SJCRH30 (cell line): ENCODE measurements at regions not wholly inside any gene's neighbourhood (a gene's known extent, or its start where the extent isn't known, plus 50 kb on each side); places are given as distances from the start of the nearest gene placed in this dataset.

Experiments used
- DNase-seq, 2 experiments: peaks; one replicate each; pipeline ENCODE4 v3.0.0-alpha.2; 2015 to 2020
- H3K27ac ChIP-seq: fragments of 250-450 bp; sonication (Bioruptor Pico); 2 replicates; pipeline ENCODE4 v1.5.1; 2020; ENCODE audit warnings: mild to moderate bottlenecking, moderate library complexity
- H3K27me3 ChIP-seq: fragments of 250-450 bp; sonication (Bioruptor Pico); 2 replicates; pipeline ENCODE4 v1.5.1; 2020; ENCODE audit warnings: mild to moderate bottlenecking, moderate library complexity
- H3K36me3 ChIP-seq: fragments of 250-450 bp; sonication (Bioruptor Pico); 2 replicates; pipeline ENCODE4 v1.5.1; 2020; ENCODE audit warnings: mild to moderate bottlenecking, moderate library complexity
- H3K4me1 ChIP-seq: fragments of 250-450 bp; sonication (Bioruptor Pico); 2 replicates; pipeline ENCODE4 v1.5.1; 2020; ENCODE audit warnings: mild to moderate bottlenecking, moderate library complexity
- H3K4me3 ChIP-seq: fragments of 250-450 bp; sonication (Bioruptor Pico); 2 replicates; pipeline ENCODE4 v1.5.1; 2020; ENCODE audit warnings: mild to moderate bottlenecking, moderate library complexity
- H3K9me3 ChIP-seq: fragments of 250-450 bp; sonication (Bioruptor Pico); replicated peaks from 2 replicates; pipeline ENCODE4 v1.5.1; 2020; ENCODE audit warnings: mild to moderate bottlenecking, moderate library complexity

- DNase-seq, result no peak
- no peak overlapping the region for H3K4me3 ChIP-seq
- no peaks in the 10 kb centered on the region for H3K27me3 ChIP-seq
- no peaks in the 10 kb centered on the region for H3K36me3 ChIP-seq
- peaks cover 4% of the 10 kb centered on the region for H3K4me1 ChIP-seq
- H3K27ac ChIP-seq, result no peak overlapping the region
- H3K9me3 ChIP-seq, result peaks cover 3% of the 10 kb centered on the region; the same call in 1 of the 2 replicates
Measured at GRCh38 chr15:39154227-39154638, 426.6 kb upstream of the THBS1 start.

- Histone ChIP-seq H3K9me3 (peaks cover 3% of the 10 kb centered on the region; the same call in 1 of the 2 replicates), H3K27ac (no peak overlapping the region), H3K4me3 (no peak overlapping the region), H3K36me3 (no peaks in the 10 kb centered on the region), H3K27me3 (no peaks in the 10 kb centered on the region), H3K4me1 (peaks cover 1% of the 10 kb centered on the region)
- no peak for DNase-seq
Measured at GRCh38 chr15:39154776-39155175, 426.1 kb upstream of the THBS1 start.

GRCh38 chr15:39156166-39156565, 424.7 kb upstream of the THBS1 start:
- Histone ChIP-seq H3K4me3 (no peak overlapping the region), H3K27ac (no peak overlapping the region), H3K27me3 (no peaks in the 10 kb centered on the region), H3K9me3 (peaks cover 3% of the 10 kb centered on the region; the same call in 1 of the 2 replicates), H3K36me3 (no peaks in the 10 kb centered on the region), H3K4me1 (no peaks in the 10 kb centered on the region; the same call in none of the 2 replicates)
- DNase-seq, result no peak

- DNase-seq, result no peak
- no peaks in the 10 kb centered on the region; the same call in none of the 2 replicates for H3K4me1 ChIP-seq
- no peaks in the 10 kb centered on the region for H3K36me3 ChIP-seq
- H3K4me3 ChIP-seq, result no peak overlapping the region
- H3K27ac ChIP-seq, result no peak overlapping the region
- no peaks in the 10 kb centered on the region for H3K27me3 ChIP-seq
- H3K9me3 ChIP-seq, result peaks cover 6% of the 10 kb centered on the region; the same call in 1 of the 2 replicates
Measured at GRCh38 chr15:39156646-39157250, 424.1 kb upstream of the THBS1 start.

- DNase-seq, result peak in 1 of 2 experiments; percentile 36
- H3K4me1 ChIP-seq, result no peaks in the 10 kb centered on the region; the same call in none of the 2 replicates
- H3K4me3 ChIP-seq, result no peak overlapping the region
- no peaks in the 10 kb centered on the region for H3K27me3 ChIP-seq
- no peaks in the 10 kb centered on the region for H3K36me3 ChIP-seq
- H3K27ac ChIP-seq, result no peak overlapping the region
- peaks cover 6% of the 10 kb centered on the region; the same call in 1 of the 2 replicates for H3K9me3 ChIP-seq
Measured at GRCh38 chr15:39157882-39158281, 423.0 kb upstream of the THBS1 start.

GRCh38 chr15:39159833-39160232, 421.0 kb upstream of the THBS1 start:
- Histone ChIP-seq H3K4me1 (no peaks in the 10 kb centered on the region; the same call in 1 of the 2 replicates), H3K4me3 (no peak overlapping the region), H3K27me3 (no peaks in the 10 kb centered on the region), H3K27ac (no peak overlapping the region), H3K36me3 (no peaks in the 10 kb centered on the region), H3K9me3 (peaks cover 6% of the 10 kb centered on the region; the same call in 1 of the 2 replicates)
- DNase-seq, result no peak

GRCh38 chr15:39161096-39161495, 419.8 kb upstream of the THBS1 start:
- Histone ChIP-seq H3K36me3 (no peaks in the 10 kb centered on the region), H3K4me1 (no peaks in the 10 kb centered on the region), H3K27ac (no peak overlapping the region), H3K9me3 (peaks cover 3% of the 10 kb centered on the region; the same call in 1 of the 2 replicates), H3K4me3 (no peak overlapping the region), H3K27me3 (no peaks in the 10 kb centered on the region)
- DNase-seq, result no peak

- no peak overlapping the region for H3K4me3 ChIP-seq
- no peaks in the 10 kb centered on the region for H3K27me3 ChIP-seq
- no peaks in the 10 kb centered on the region for H3K36me3 ChIP-seq
- H3K27ac ChIP-seq, result no peak overlapping the region
- no peak for DNase-seq
- H3K4me1 ChIP-seq, result no peaks in the 10 kb centered on the region
- 0 out of 2 replicates have a peak, but pooled peaks cover 3% of the 10 kb centered on the region for H3K9me3 ChIP-seq
Measured at GRCh38 chr15:39165020-39165706, 415.7 kb upstream of the THBS1 start.

- Histone ChIP-seq H3K4me3 (no peak overlapping the region), H3K9me3 (no peaks in the 10 kb centered on the region), H3K27me3 (no peaks in the 10 kb centered on the region), H3K36me3 (no peaks in the 10 kb centered on the region), H3K27ac (no peak overlapping the region), H3K4me1 (peaks cover 11% of the 10 kb centered on the region)
- DNase-seq, result no peak
Measured at GRCh38 chr15:39167164-39168058, 413.5 kb upstream of the THBS1 start.

GRCh38 chr15:39171944-39172368, 408.9 kb upstream of the THBS1 start:
- Histone ChIP-seq H3K36me3 (no peaks in the 10 kb centered on the region), H3K9me3 (no peaks in the 10 kb centered on the region), H3K27me3 (no peaks in the 10 kb centered on the region), H3K27ac (peak overlapping the region; percentile 89), H3K4me1 (peaks cover 19% of the 10 kb centered on the region), H3K4me3 (peak overlapping the region; percentile 45)
- peak; percentile 95 to 99 for DNase-seq

GRCh38 chr15:39172380-39173281, 408.2 kb upstream of the THBS1 start:
- Histone ChIP-seq H3K9me3 (no peaks in the 10 kb centered on the region), H3K4me1 (peaks cover 19% of the 10 kb centered on the region), H3K27ac (peak overlapping the region; percentile 89), H3K4me3 (peak overlapping the region; percentile 45), H3K27me3 (no peaks in the 10 kb centered on the region), H3K36me3 (no peaks in the 10 kb centered on the region)
- DNase-seq, result peak; percentile 84 to 93

- Histone ChIP-seq H3K4me1 (peaks cover 19% of the 10 kb centered on the region), H3K27me3 (no peaks in the 10 kb centered on the region), H3K36me3 (no peaks in the 10 kb centered on the region), H3K27ac (peak overlapping the region; percentile 89), H3K9me3 (no peaks in the 10 kb centered on the region), H3K4me3 (peak overlapping the region; percentile 45)
- no peak for DNase-seq
Measured at GRCh38 chr15:39173426-39173825, 407.5 kb upstream of the THBS1 start.

GRCh38 chr15:39174332-39174731, 406.5 kb upstream of the THBS1 start:
- peaks cover 19% of the 10 kb centered on the region for H3K4me1 ChIP-seq
- no peak overlapping the region for H3K4me3 ChIP-seq
- no peaks in the 10 kb centered on the region for H3K36me3 ChIP-seq
- no peak overlapping the region for H3K27ac ChIP-seq
- no peaks in the 10 kb centered on the region for H3K9me3 ChIP-seq
- DNase-seq, result no peak
- H3K27me3 ChIP-seq, result no peaks in the 10 kb centered on the region

- no peak for DNase-seq
- Histone ChIP-seq H3K36me3 (no peaks in the 10 kb centered on the region), H3K27me3 (no peaks in the 10 kb centered on the region), H3K4me1 (peaks cover 19% of the 10 kb centered on the region), H3K4me3 (no peak overlapping the region), H3K9me3 (no peaks in the 10 kb centered on the region), H3K27ac (no peak overlapping the region)
Measured at GRCh38 chr15:39176030-39176429, 404.8 kb upstream of the THBS1 start.
